SU-DHL-6 (cell line): ENCODE measurements at regions not wholly inside any gene's neighbourhood (a gene's known extent, or its start where the extent isn't known, plus 50 kb on each side); places are given as distances from the start of the nearest gene placed in this dataset.

Experiments
- H2AFZ ChIP-seq: fragments of 200-600 bp; sonication (generic); 2 replicates; pipeline ENCODE4 v1.6.1; 2014; ENCODE audit warnings: low read depth, mild to moderate bottlenecking, moderate library complexity, mixed read lengths, antibody characterized with exemption, low read length; ENCODE audit not compliant: severe bottlenecking
- H3F3A ChIP-seq: fragments of 200-600 bp; shearing (Covaris generic); 2 replicates; pipeline ENCODE4 v1.6.0; 2016; ENCODE audit warnings: antibody characterized with exemption, mild to moderate bottlenecking; ENCODE audit not compliant: insufficient read depth
- H3K27ac ChIP-seq: fragments of 200-600 bp; sonication (generic); 2 replicates; pipeline ENCODE4 v1.5.1; 2016; ENCODE audit warnings: low read depth, mild to moderate bottlenecking, low read length, moderate library complexity, mixed read lengths
- H3K27me3 ChIP-seq: fragments of 200-600 bp; sonication (generic), shearing (Covaris generic); 2 replicates; pipeline ENCODE4 v1.6.0; 2014; ENCODE audit warnings: mild to moderate bottlenecking, low read length
- H3K36me3 ChIP-seq: fragments of 200-600 bp; sonication (generic); 2 replicates; pipeline ENCODE4 v1.6.1; 2014; ENCODE audit warnings: mild to moderate bottlenecking, low read length, mixed read lengths
- H3K4me2 ChIP-seq: fragments of 300-600, 200-600 bp; shearing (Covaris generic), sonication (generic); 2 replicates; pipeline ENCODE4 v1.6.0; 2014; ENCODE audit warnings: low read length, low read depth, mild to moderate bottlenecking; ENCODE audit not compliant: poor library complexity, severe bottlenecking
- H3K4me3 ChIP-seq: fragments of 200-600 bp; sonication (generic); 2 replicates; pipeline ENCODE4 v1.5.1; 2014; ENCODE audit warnings: antibody characterized with exemption, low read length, mild to moderate bottlenecking, mixed read lengths; ENCODE audit not compliant: insufficient read depth, poor library complexity, severe bottlenecking
- H3K79me2 ChIP-seq: fragments of 200-600 bp; sonication (generic); 2 replicates; pipeline ENCODE4 v1.6.1; 2014; ENCODE audit warnings: mild to moderate bottlenecking, low read length, moderate library complexity; ENCODE audit not compliant: insufficient read depth
- H3K9ac ChIP-seq: fragments of 200-600 bp; sonication (generic); 2 replicates; pipeline ENCODE4 v1.7.0; 2014; ENCODE audit warnings: mild to moderate bottlenecking, low read length
- H3K9me2 ChIP-seq: fragments of 200-600 bp; sonication (generic); replicated peaks from 2 replicates; pipeline ENCODE4 v1.6.1; 2014; ENCODE audit warnings: low read length; ENCODE audit not compliant: insufficient read depth
- H3K9me3 ChIP-seq: fragments of 200-600 bp; sonication (generic); 2 replicates; pipeline ENCODE4 v1.6.1; 2014; ENCODE audit warnings: low read length, mixed read lengths; ENCODE audit not compliant: insufficient read depth
- H4K20me1 ChIP-seq: fragments of 200-600 bp; sonication (generic); 2 replicates; pipeline ENCODE4 v1.6.1; 2014; ENCODE audit warnings: low read depth, mild to moderate bottlenecking, antibody characterized with exemption, low read length, moderate library complexity, mixed read lengths
- EZH2phosphoT487 ChIP-seq: fragments of 200-600 bp; sonication (generic), shearing (Covaris generic); conservative IDR thresholded peaks from 2 replicates; pipeline ENCODE4 v1.6.1; 2018; ENCODE audit warnings: mild to moderate bottlenecking, antibody characterized with exemption, low read length, moderate library complexity, mixed read lengths
- TF ChIP-seq, protein P1 (sequence below): fragments of 200-600 bp; sonication (generic); IDR thresholded peaks from one replicate; pipeline ENCODE4 v1.5.1; 2017; ENCODE audit warnings: antibody characterized with exemption, mild to moderate bottlenecking, low read length, moderate library complexity; ENCODE audit not compliant: insufficient read depth, poor library complexity, severe bottlenecking

DNA sequence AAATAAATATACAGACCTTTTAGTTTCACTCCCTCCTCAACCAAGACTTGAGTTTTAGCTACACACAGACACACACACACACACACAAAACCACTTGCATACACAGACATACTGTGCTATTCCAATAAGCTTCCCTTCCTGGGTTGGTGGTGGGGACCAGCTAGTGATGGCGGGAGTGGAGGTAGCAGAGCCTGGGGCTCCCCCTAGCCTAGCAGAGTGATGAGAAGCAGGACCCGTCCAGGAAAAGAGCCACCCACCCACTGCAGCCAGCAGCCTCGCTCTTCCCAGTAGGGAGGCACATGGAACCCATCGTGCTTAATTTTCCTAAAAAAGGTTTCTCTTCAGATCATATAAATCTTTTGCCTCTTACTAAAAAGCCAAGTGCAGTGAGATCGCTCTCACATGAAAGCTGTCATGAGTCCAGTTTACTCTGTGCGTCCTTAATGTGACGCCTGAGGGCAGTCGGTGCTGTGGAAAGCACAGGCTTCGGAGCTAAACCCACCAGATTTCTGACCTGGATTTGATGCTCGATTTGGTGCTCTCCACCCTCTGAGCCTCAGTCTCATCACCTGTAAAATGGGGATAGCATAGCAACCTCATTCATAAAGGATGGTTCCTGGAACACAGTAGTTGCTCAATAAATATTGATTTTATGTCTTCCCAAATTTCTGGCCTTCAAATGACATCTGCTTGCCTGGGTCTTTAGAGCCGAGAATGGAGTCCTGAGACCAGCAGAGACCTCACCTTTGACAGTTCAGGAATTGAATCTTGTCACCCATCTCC, 60.1 kb upstream of the YWHAQ start:
- no peaks in the 10 kb centered on the region for H3F3A ChIP-seq
- no peak overlapping the region for H3K4me2 ChIP-seq
- no peaks in the 10 kb centered on the region for H3K27me3 ChIP-seq
- no peaks in the 10 kb centered on the region for H3K9me2 ChIP-seq
- no peaks in the 10 kb centered on the region for H3K79me2 ChIP-seq
- H3K9ac ChIP-seq: no peak overlapping the region
- no peak for TF ChIP-seq EZH2phosphoT487
- TF ChIP-seq, protein P1, sequence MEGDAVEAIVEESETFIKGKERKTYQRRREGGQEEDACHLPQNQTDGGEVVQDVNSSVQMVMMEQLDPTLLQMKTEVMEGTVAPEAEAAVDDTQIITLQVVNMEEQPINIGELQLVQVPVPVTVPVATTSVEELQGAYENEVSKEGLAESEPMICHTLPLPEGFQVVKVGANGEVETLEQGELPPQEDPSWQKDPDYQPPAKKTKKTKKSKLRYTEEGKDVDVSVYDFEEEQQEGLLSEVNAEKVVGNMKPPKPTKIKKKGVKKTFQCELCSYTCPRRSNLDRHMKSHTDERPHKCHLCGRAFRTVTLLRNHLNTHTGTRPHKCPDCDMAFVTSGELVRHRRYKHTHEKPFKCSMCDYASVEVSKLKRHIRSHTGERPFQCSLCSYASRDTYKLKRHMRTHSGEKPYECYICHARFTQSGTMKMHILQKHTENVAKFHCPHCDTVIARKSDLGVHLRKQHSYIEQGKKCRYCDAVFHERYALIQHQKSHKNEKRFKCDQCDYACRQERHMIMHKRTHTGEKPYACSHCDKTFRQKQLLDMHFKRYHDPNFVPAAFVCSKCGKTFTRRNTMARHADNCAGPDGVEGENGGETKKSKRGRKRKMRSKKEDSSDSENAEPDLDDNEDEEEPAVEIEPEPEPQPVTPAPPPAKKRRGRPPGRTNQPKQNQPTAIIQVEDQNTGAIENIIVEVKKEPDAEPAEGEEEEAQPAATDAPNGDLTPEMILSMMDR: no peak
- H3K9me3 ChIP-seq: no peaks in the 10 kb centered on the region
- H3K36me3 ChIP-seq: no peaks in the 10 kb centered on the region
- no peaks in the 10 kb centered on the region for H4K20me1 ChIP-seq
- no peak overlapping the region for H2AFZ ChIP-seq
- no peak overlapping the region for H3K27ac ChIP-seq
- no peak overlapping the region for H3K4me3 ChIP-seq

DNA sequence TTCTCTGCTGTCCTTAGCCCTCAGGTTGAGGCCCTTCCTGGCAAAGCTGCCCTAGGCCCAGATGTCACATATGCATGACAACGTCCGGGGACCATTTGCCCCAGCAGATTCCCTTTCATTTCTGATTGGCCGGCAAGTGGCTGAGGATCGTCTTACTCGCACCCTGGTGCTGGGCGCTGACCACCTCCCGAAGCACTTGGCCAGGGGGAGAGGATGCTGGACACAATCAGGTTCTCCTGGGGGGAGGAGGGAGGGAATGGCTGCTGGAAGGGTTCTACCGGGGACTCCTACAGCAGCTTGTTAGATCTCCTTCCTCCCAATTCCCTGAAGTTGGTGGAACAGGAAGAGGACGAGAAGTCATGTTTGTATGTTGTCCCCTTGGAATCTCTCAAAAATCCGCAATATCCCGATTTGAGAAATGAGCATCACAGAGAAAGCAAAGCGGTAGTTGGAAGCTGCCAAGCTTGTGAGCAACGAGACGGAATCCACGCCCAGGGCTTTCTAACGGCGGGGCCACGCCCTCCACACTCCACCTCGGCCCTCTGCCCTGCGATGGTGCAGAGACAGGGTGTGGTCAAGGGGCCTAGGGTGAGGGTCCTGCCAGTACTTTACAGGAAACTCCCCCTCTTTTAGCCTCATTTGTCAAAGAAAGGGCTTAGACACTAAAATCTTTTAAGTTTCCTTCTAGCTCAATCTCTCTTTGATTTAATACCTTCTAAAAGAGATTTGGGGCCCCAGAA, 61.8 kb upstream of the YWHAQ start:
- H4K20me1 ChIP-seq: no peaks in the 10 kb centered on the region
- H3K4me2 ChIP-seq: no peak overlapping the region
- no peak overlapping the region for H3K27ac ChIP-seq
- no peak for TF ChIP-seq EZH2phosphoT487
- TF ChIP-seq, protein P1: no peak
- no peaks in the 10 kb centered on the region for H3K9me2 ChIP-seq
- H3K9me3 ChIP-seq: no peaks in the 10 kb centered on the region
- no peaks in the 10 kb centered on the region for H3K36me3 ChIP-seq
- H2AFZ ChIP-seq: no peak overlapping the region
- no peak overlapping the region for H3K4me3 ChIP-seq
- H3K79me2 ChIP-seq: no peaks in the 10 kb centered on the region
- H3K27me3 ChIP-seq: no peaks in the 10 kb centered on the region
- no peak overlapping the region for H3K9ac ChIP-seq
- no peaks in the 10 kb centered on the region for H3F3A ChIP-seq

DNA sequence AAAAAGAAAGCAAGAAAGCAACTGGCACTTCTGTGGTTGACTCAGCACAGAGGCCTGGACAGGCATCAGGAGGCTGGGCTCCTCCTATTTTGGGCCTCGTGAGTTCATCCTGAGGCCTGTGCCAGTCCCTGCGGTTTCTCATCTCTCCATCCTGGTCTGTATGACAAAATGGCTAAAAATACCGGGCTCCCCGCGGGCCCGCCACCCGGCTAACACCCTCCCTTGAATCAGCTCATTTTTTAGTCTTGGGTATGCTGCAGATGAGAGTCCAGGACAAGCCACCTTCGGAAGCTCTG, 62.3 kb upstream of the YWHAQ start:
- no peak overlapping the region for H3K9ac ChIP-seq
- no peaks in the 10 kb centered on the region for H3K9me2 ChIP-seq
- no peak overlapping the region for H3K4me2 ChIP-seq
- H3K4me3 ChIP-seq: no peak overlapping the region
- no peaks in the 10 kb centered on the region for H3K79me2 ChIP-seq
- no peaks in the 10 kb centered on the region for H3K36me3 ChIP-seq
- H2AFZ ChIP-seq: no peak overlapping the region
- no peaks in the 10 kb centered on the region for H3K9me3 ChIP-seq
- H3K27me3 ChIP-seq: no peaks in the 10 kb centered on the region
- H3K27ac ChIP-seq: no peak overlapping the region
- TF ChIP-seq, protein P1: no peak
- TF ChIP-seq EZH2phosphoT487: 0 out of 2 replicates have a peak, but pooled peaks have one; percentile 15
- H4K20me1 ChIP-seq: no peaks in the 10 kb centered on the region
- H3F3A ChIP-seq: no peaks in the 10 kb centered on the region
